ENCODE measurements at regions not wholly inside any gene's neighbourhood (a gene's known extent, or its start where the extent isn't known, plus 50 kb on each side); places are given as distances from the start of the nearest gene placed in this dataset.

DNA sequence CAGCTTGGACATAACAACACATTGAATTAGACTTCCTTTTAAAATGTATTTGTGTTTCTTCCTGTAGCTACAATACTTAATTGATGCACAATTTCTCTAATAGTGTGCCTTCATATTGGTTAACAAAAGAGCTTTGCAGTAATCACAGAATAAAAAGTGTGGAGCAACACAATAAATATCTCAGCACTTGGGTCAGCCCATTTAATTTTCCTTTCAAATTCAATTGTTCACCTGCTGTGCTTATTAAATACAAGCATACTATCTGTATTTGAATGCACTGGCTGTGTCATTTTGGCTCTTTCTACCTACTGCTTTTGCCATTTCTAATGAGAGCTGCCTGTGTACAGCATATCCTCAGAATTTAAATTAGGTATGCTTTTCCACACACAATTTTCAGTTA, 1641.3 kb upstream of the SLC39A10 start:
- dilution Hi-C loops (cut with MboI; ENCODE audit: extremely low pct_ligation_motif_present, low sequenced_read_pairs): no loop called here

More for the DNA sequence above, 1641.3 kb upstream of the SLC39A10 start:
- Histone ChIP-seq H4K20me1 (replicated peaks; ENCODE audit: control insufficient read depth, extremely low read depth, insufficient read depth, low read length) (no peaks in the 10 kb centered on the region), H3K4me2 (ENCODE audit: insufficient read depth, low read length) (no peak overlapping the region), H3K4me1 (ENCODE audit: control insufficient read depth, extremely low read depth, insufficient read depth, low read length) (no peaks in the 10 kb centered on the region), H3K79me2 (ENCODE audit: control insufficient read depth, insufficient read depth, low read length) (no peaks in the 10 kb centered on the region), H3K9me1 (replicated peaks; ENCODE audit: control insufficient read depth, extremely low read depth, insufficient read depth, low read length) (no peaks in the 10 kb centered on the region), H3K9me3 (replicated peaks; ENCODE audit: control insufficient read depth, insufficient read depth, low read length) (no peaks in the 10 kb centered on the region), H3K36me3 (ENCODE audit: control insufficient read depth in 2 of 2, extremely low read depth in 1 of 2, insufficient read depth in 2 of 2, low read length in 2 of 2) (no peaks in the 10 kb centered on the region), H2AFZ (ENCODE audit: low read depth, low read length) (no peak overlapping the region), H3K27ac (ENCODE audit: insufficient read depth, low read depth, low read length) (no peak overlapping the region), H3K9ac (replicated peaks; ENCODE audit: extremely low read depth, insufficient read depth, low read length) (no peak overlapping the region), H3K4me3 (replicated peaks in 1 of 3; ENCODE audit: insufficient read depth in 1 of 3, low read depth in 1 of 3, low read length in 3 of 3) (no peak overlapping the region), H3K27me3 (ENCODE audit: control insufficient read depth in 2 of 2, insufficient read depth in 2 of 2, low read length in 2 of 2) (no peaks in the 10 kb centered on the region)
- no TSS peak for BruUV-seq (replicated peaks)
- DNase-seq (ENCODE audit: low read depth, low spot score) (no peak), FAIRE-seq (no peak)
- POLR2A ChIA-PET: no interaction called here
- TF ChIP-seq JUN (IDR thresholded peaks at IDR 0.05; ENCODE audit: borderline replicate concordance, insufficient read depth, insufficient read length, low read depth): no peak
- TF ChIP-seq POLR2A (IDR thresholded peaks at IDR 0.05; ENCODE audit: low read depth, low read length): no peak
- TF ChIP-seq MYC (IDR thresholded peaks at IDR 0.05; ENCODE audit: low read depth, low read length): no peak
- no peak for TF ChIP-seq EZH2 (IDR thresholded peaks at IDR 0.05; ENCODE audit: borderline replicate concordance, low read depth, low read length, severe bottlenecking)
- no peak for TF ChIP-seq POLR2AphosphoS5 (IDR thresholded peaks at IDR 0.05; ENCODE audit: insufficient read depth, low read depth, low read length)
- no peak for TF ChIP-seq FOS (IDR thresholded peaks at IDR 0.05; ENCODE audit: borderline replicate concordance, insufficient read depth, low read length)
- TF ChIP-seq GATA2 (IDR thresholded peaks at IDR 0.05; ENCODE audit: insufficient read depth, insufficient read length, low read depth, low read length): no peak
- TF ChIP-seq, protein P1, sequence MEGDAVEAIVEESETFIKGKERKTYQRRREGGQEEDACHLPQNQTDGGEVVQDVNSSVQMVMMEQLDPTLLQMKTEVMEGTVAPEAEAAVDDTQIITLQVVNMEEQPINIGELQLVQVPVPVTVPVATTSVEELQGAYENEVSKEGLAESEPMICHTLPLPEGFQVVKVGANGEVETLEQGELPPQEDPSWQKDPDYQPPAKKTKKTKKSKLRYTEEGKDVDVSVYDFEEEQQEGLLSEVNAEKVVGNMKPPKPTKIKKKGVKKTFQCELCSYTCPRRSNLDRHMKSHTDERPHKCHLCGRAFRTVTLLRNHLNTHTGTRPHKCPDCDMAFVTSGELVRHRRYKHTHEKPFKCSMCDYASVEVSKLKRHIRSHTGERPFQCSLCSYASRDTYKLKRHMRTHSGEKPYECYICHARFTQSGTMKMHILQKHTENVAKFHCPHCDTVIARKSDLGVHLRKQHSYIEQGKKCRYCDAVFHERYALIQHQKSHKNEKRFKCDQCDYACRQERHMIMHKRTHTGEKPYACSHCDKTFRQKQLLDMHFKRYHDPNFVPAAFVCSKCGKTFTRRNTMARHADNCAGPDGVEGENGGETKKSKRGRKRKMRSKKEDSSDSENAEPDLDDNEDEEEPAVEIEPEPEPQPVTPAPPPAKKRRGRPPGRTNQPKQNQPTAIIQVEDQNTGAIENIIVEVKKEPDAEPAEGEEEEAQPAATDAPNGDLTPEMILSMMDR (IDR thresholded peaks at IDR 0.05; ENCODE audit: extremely low read depth in 1 of 2, insufficient read depth in 1 of 2, low read depth in 1 of 2, low read length in 2 of 2): no peak
- TF ChIP-seq, protein P2, sequence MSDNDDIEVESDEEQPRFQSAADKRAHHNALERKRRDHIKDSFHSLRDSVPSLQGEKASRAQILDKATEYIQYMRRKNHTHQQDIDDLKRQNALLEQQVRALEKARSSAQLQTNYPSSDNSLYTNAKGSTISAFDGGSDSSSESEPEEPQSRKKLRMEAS (IDR thresholded peaks at IDR 0.05; ENCODE audit: insufficient read depth, insufficient read length): no peak
- CTCF ChIA-PET: no interaction called here
- intact Hi-C loops (cut with micrococcal nuclease): no loop called here

All from endothelial cell of umbilical vein (primary cell).